Nephron progenitor cell (in vitro differentiated cells): ENCODE measurements at regions not wholly inside any gene's neighbourhood (a gene's known extent, or its start where the extent isn't known, plus 50 kb on each side); places are given as distances from the start of the nearest gene placed in this dataset.
A peak's percentile ranks its signal among the peaks of the same experiment; 100 is the strongest.

Experiments
- DNase-seq: peaks from one replicate; pipeline ENCODE4 v3.0.0; 2021
- H3K27ac Mint-ChIP-seq: 2 replicates; pipeline ENCODE4 v1.8.0; 2021; ENCODE audit warnings: mild to moderate bottlenecking, moderate library complexity, mixed read lengths
- H3K27me3 Mint-ChIP-seq: 2 replicates; pipeline ENCODE4 v1.8.0; 2021; ENCODE audit warnings: mild to moderate bottlenecking, low read depth, mixed read lengths; ENCODE audit not compliant: poor library complexity
- H3K36me3 Mint-ChIP-seq: 2 replicates; pipeline ENCODE4 v1.8.0; 2021; ENCODE audit warnings: low read depth, mixed read lengths
- H3K4me1 Mint-ChIP-seq: 2 replicates; pipeline ENCODE4 v1.8.0; 2021; ENCODE audit warnings: mixed read lengths
- H3K4me3 Mint-ChIP-seq: 2 replicates; pipeline ENCODE4 v1.8.0; 2021; ENCODE audit warnings: mild to moderate bottlenecking, moderate library complexity, mixed read lengths
- H3K9me3 Mint-ChIP-seq: 2 replicates; pipeline ENCODE4 v1.8.0; 2021; ENCODE audit warnings: mild to moderate bottlenecking, moderate library complexity, mixed read lengths
- CTCF ChIP-seq: fragments of 200-600 bp; sonication (generic); IDR thresholded peaks from 2 replicates; pipeline ENCODE4 v1.5.0; 2021; ENCODE audit warnings: antibody characterized with exemption

- Mint-ChIP-seq H3K36me3 (peaks cover 45% of the 10 kb centered on the region), H3K4me1 (peaks cover 50% of the 10 kb centered on the region), H3K4me3 (no peak overlapping the region), H3K27ac (peak overlapping the region; percentile 41), H3K9me3 (peaks cover 7% of the 10 kb centered on the region), H3K27me3 (no peaks in the 10 kb centered on the region)
- no peak for DNase-seq
- no peak for TF ChIP-seq CTCF
Observed at GRCh38 chr15:96158938-96159337, 171.6 kb upstream of the NR2F2 start.

- no peak overlapping the region for H3K4me3 Mint-ChIP-seq
- no peaks in the 10 kb centered on the region for H3K9me3 Mint-ChIP-seq
- H3K27ac Mint-ChIP-seq: peak overlapping the region; percentile 70
Observed at GRCh38 chr15:96160269-96160668, 170.2 kb upstream of the NR2F2 start.

GRCh38 chr15:96160800-96161199 is 169.7 kb upstream of the NR2F2 start:
- no peak for DNase-seq
- Mint-ChIP-seq H3K4me3 (no peak overlapping the region), H3K36me3 (peaks cover 38% of the 10 kb centered on the region), H3K4me1 (peaks cover 68% of the 10 kb centered on the region), H3K9me3 (no peaks in the 10 kb centered on the region), H3K27me3 (no peaks in the 10 kb centered on the region), H3K27ac (no peak overlapping the region)
- TF ChIP-seq CTCF: no peak

More at GRCh38 chr15:96160269-96160668, 170.2 kb upstream of the NR2F2 start:
- no peak for TF ChIP-seq CTCF
- peaks cover 42% of the 10 kb centered on the region for H3K36me3 Mint-ChIP-seq
- H3K4me1 Mint-ChIP-seq: peaks cover 63% of the 10 kb centered on the region
- DNase-seq: no peak
- H3K27me3 Mint-ChIP-seq: no peaks in the 10 kb centered on the region

- peaks cover 40% of the 10 kb centered on the region for H3K36me3 Mint-ChIP-seq
- H3K9me3 Mint-ChIP-seq: peaks cover 2% of the 10 kb centered on the region
- no peaks in the 10 kb centered on the region for H3K27me3 Mint-ChIP-seq
- no peak overlapping the region for H3K4me3 Mint-ChIP-seq
- DNase-seq: no peak
- H3K27ac Mint-ChIP-seq: no peak overlapping the region
- no peak for TF ChIP-seq CTCF
- H3K4me1 Mint-ChIP-seq: peaks cover 84% of the 10 kb centered on the region
Observed at GRCh38 chr15:96162322-96162721, 168.2 kb upstream of the NR2F2 start.

GRCh38 chr15:96165081-96165480 is 165.4 kb upstream of the NR2F2 start:
- TF ChIP-seq CTCF: no peak
- Mint-ChIP-seq H3K27ac (peak overlapping the region; percentile 84), H3K27me3 (peaks cover 3% of the 10 kb centered on the region), H3K4me1 (peaks cover 87% of the 10 kb centered on the region), H3K9me3 (peaks cover 28% of the 10 kb centered on the region), H3K4me3 (peak overlapping the region; percentile 47), H3K36me3 (peaks cover 42% of the 10 kb centered on the region)
- no peak for DNase-seq

- DNase-seq: no peak
- peaks cover 42% of the 10 kb centered on the region for H3K36me3 Mint-ChIP-seq
- H3K27me3 Mint-ChIP-seq: peaks cover 3% of the 10 kb centered on the region
- peaks cover 28% of the 10 kb centered on the region for H3K9me3 Mint-ChIP-seq
- H3K4me3 Mint-ChIP-seq: peak overlapping the region; percentile 20
- peaks cover 80% of the 10 kb centered on the region for H3K4me1 Mint-ChIP-seq
- H3K27ac Mint-ChIP-seq: peak overlapping the region; percentile 84
- TF ChIP-seq CTCF: no peak
Observed at GRCh38 chr15:96165775-96166174, 164.7 kb upstream of the NR2F2 start.
